Esophagus squamous epithelium (tissue), 5 donors: ENCODE measurements at regions not wholly inside any gene's neighbourhood (a gene's known extent, or its start where the extent isn't known, plus 50 kb on each side); places are given as distances from the start of the nearest gene placed in this dataset.

Source experiments
- DNase-seq: peaks from one replicate; lab custom pipeline; 2025; lab: John Stamatoyannopoulos, UW
- H3K27ac ChIP-seq, 4 donors: fragments of 200-600 bp; sonication (generic); one replicate each; pipeline ENCODE4 v1.5.1; 2016 to 2019; ENCODE audit warnings: mild to moderate bottlenecking in 1 of 4
- H3K27me3 ChIP-seq, 4 donors: fragments of 200-600 bp; sonication (generic); 1 replicate in 3 of 4; 2 replicates in 1 of 4; pipeline versions ENCODE4 v1.5.1 to v1.6.0; 2017 to 2021; ENCODE audit warnings: antibody characterized with exemption in 1 of 4
- H3K36me3 ChIP-seq, 3 donors: fragments of 200-600 bp; sonication (generic); one replicate each; pipeline ENCODE4 v1.5.1; 2016 to 2019
- H3K4me1 ChIP-seq, 3 donors: fragments of 200-600 bp; sonication (generic); one replicate each; pipeline ENCODE4 v1.5.1; 2017 to 2019
- H3K4me3 ChIP-seq, 4 donors: fragments of 200-600 bp; sonication (generic); 1 replicate in 3 of 4; 2 replicates in 1 of 4; pipeline ENCODE4 v1.5.1; 2016 to 2019; ENCODE audit warnings: mild to moderate bottlenecking in 2 of 4, moderate library complexity in 1 of 4
- H3K9me3 ChIP-seq, 3 donors: fragments of 200-600 bp; sonication (generic); one replicate each; pipeline ENCODE4 v1.5.1; 2016 to 2019
- POLR2A ChIP-seq, 4 donors: fragments of 450-650 bp; IDR thresholded peaks; one replicate each; pipeline ENCODE4 v1.6.1; 2017; ENCODE audit warnings: antibody characterized with exemption in 4 of 4, mild to moderate bottlenecking in 4 of 4, moderate library complexity in 3 of 4
- WGBS, 2 donors: methylation state at CpG; one replicate each; pipeline ENCODE4 v1.1.5; 2018; 5-methylcytosine and 5-hydroxymethylcytosine counted together
- intact Hi-C: fragments of 100-400 bp; cut with DNase I; formaldehyde crosslinking; loops from one replicate; pipeline ENCODE4 v1.15.0; 2022
- TF ChIP-seq, protein P1 (sequence below), 6 experiments: fragments of 450-650 bp in 4 of 6; fragments of 200-600 bp in 2 of 6; sonication (generic) in 2 of 6; IDR thresholded peaks; one replicate each; pipeline ENCODE4 v1.5.1; 2016 to 2019; ENCODE audit warnings: antibody characterized with exemption in 6 of 6, mild to moderate bottlenecking in 4 of 6, moderate library complexity in 4 of 6
- donor health status: DM: yes; HTN: yes; CAD: no.

DNA sequence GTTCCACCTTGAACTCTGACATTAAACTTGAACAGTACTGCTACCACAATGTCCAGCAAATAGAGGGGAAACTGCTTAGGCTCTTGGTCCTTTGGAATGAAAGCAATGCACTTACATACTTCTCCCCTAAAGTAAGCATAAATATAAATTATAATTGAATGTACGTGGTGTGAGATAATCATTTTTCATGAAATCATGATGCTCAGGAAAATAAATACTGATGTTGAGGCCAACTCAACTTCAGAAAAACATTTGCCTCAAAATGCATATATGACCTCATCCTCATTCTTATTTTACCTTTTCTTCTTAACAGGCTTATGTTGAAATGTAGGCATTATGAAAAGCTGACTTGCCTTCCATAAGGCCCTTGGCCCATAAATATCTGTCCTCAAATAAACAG lies 166.3 kb downstream of the KDR start:
- intact Hi-C loops, result loop anchor here (10.0 kb wide), 1 partner anchor 634 kb away; no protein-coding TSS in a partner anchor
- no peak overlapping the region for H3K27ac ChIP-seq
- no peak for DNase-seq
- H3K9me3 ChIP-seq, result no peaks in the 10 kb centered on the region
- no peak for TF ChIP-seq POLR2A (IDR thresholded peaks at IDR 0.05)
- TF ChIP-seq, protein P1, sequence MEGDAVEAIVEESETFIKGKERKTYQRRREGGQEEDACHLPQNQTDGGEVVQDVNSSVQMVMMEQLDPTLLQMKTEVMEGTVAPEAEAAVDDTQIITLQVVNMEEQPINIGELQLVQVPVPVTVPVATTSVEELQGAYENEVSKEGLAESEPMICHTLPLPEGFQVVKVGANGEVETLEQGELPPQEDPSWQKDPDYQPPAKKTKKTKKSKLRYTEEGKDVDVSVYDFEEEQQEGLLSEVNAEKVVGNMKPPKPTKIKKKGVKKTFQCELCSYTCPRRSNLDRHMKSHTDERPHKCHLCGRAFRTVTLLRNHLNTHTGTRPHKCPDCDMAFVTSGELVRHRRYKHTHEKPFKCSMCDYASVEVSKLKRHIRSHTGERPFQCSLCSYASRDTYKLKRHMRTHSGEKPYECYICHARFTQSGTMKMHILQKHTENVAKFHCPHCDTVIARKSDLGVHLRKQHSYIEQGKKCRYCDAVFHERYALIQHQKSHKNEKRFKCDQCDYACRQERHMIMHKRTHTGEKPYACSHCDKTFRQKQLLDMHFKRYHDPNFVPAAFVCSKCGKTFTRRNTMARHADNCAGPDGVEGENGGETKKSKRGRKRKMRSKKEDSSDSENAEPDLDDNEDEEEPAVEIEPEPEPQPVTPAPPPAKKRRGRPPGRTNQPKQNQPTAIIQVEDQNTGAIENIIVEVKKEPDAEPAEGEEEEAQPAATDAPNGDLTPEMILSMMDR (IDR thresholded peaks at IDR 0.05), result no peak
- no peaks in the 10 kb centered on the region for H3K36me3 ChIP-seq
- H3K4me1 ChIP-seq, result no peaks in the 10 kb centered on the region
- H3K4me3 ChIP-seq, result no peak overlapping the region
- no peaks in the 10 kb centered on the region for H3K27me3 ChIP-seq
- WGBS, 2 donors, result 71 to 88% methylated on average over 1 of the region's 1 CpG

- Histone ChIP-seq H3K9me3 (no peaks in the 10 kb centered on the region), H3K4me3 (no peak overlapping the region), H3K27me3 (no peaks in the 10 kb centered on the region), H3K36me3 (no peaks in the 10 kb centered on the region), H3K4me1 (no peaks in the 10 kb centered on the region), H3K27ac (no peak overlapping the region)
- 88% methylated on average over 5 to 6 of the region's 6 CpGs for WGBS, 2 donors
- intact Hi-C loops, result loop anchor here (10.0 kb wide), 1 partner anchor 633 kb away; no protein-coding TSS in a partner anchor
- no peak for DNase-seq
- TF ChIP-seq, protein P1 (IDR thresholded peaks at IDR 0.05), result no peak
- TF ChIP-seq POLR2A (IDR thresholded peaks at IDR 0.05), result no peak
Measured at GRCh38 chr4:54958236-54958635, 167.2 kb downstream of the KDR start.

- Histone ChIP-seq H3K4me1 (no peaks in the 10 kb centered on the region), H3K27me3 (no peaks in the 10 kb centered on the region), H3K36me3 (no peaks in the 10 kb centered on the region), H3K27ac (no peak overlapping the region), H3K9me3 (no peaks in the 10 kb centered on the region), H3K4me3 (no peak overlapping the region)
- TF ChIP-seq, protein P1 (IDR thresholded peaks at IDR 0.05), result no peak
- TF ChIP-seq POLR2A (IDR thresholded peaks at IDR 0.05), result no peak
- intact Hi-C loops, result loop anchor here (10.0 kb wide), 1 partner anchor 630 kb away; no protein-coding TSS in a partner anchor
- DNase-seq, result no peak
- WGBS, 2 donors, result 25 to 80% methylated on average over 1 to 2 of the region's 2 CpGs
Measured at GRCh38 chr4:54954656-54955388, 170.6 kb downstream of the KDR start.

DNA sequence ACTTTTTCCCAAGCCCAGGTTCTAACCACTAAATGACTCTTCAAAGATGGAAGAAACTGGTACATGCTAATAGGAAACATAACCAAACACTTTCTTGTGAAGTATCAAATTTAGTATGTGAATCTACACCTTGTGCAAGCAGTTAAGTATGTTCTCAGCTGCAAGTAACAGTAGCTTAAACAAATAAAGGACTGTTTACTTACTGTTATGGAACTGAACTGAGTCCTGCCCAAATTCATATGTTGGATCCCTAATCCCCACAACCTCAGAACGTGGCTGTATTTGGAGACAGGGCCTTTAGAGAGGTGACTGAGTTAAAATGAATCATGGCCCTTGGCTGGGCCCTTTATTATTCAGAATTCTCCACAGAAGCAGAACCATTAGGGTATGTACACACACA lies 178.7 kb downstream of the KDR start:
- intact Hi-C loops, result no loop called here
- no peak overlapping the region for H3K27ac ChIP-seq
- DNase-seq, result no peak
- no peaks in the 10 kb centered on the region for H3K36me3 ChIP-seq
- H3K4me3 ChIP-seq, result no peak overlapping the region
- no peaks in the 10 kb centered on the region for H3K9me3 ChIP-seq
- H3K27me3 ChIP-seq, result no peaks in the 10 kb centered on the region
- TF ChIP-seq, protein P1 (IDR thresholded peaks at IDR 0.05), result no peak
- TF ChIP-seq POLR2A (IDR thresholded peaks at IDR 0.05), result no peak
- 0 to 73% methylated on average over 1 of the region's 1 CpG for WGBS, 2 donors
- H3K4me1 ChIP-seq, result peaks cover 0 to under 1% (median 0%) of the 10 kb centered on the region in 3 donors

DNA sequence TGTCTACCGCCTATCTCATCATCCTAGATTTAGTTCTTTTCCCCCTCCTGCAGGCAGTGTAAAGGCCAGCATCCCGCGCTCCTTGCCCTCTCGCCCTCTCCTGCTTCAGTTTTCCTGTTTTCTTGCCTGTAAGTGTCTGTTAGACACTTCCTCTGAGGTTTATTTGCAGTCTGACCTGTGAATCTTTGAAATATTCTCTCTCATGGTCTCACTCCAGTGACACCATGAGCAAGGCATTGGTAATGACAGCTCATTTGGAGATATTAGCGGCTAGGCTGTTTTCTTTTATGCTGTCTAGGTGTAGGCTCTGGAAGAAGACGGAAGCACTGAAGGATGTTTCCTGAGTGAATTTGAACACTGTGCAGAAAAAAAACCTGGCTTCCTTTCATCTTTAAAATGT lies 179.6 kb downstream of the KDR start:
- Histone ChIP-seq H3K4me1 (peaks cover 0 to 9% (median 0%) of the 10 kb centered on the region in 3 donors), H3K27ac (no peak overlapping the region), H3K27me3 (no peaks in the 10 kb centered on the region), H3K4me3 (no peak overlapping the region), H3K9me3 (no peaks in the 10 kb centered on the region), H3K36me3 (no peaks in the 10 kb centered on the region)
- DNase-seq, result no peak
- intact Hi-C loops, result no loop called here
- WGBS, 2 donors, result 66 to 74% methylated on average over 6 of the region's 6 CpGs
- TF ChIP-seq, protein P1 (IDR thresholded peaks at IDR 0.05), result no peak
- no peak for TF ChIP-seq POLR2A (IDR thresholded peaks at IDR 0.05)
